SK-N-MC (cell line): ENCODE measurements at regions not wholly inside any gene's neighbourhood (a gene's known extent, or its start where the extent isn't known, plus 50 kb on each side); places are given as distances from the start of the nearest gene placed in this dataset.

Source experiments
- EZH2 ChIP-seq: fragments of 200-600 bp; sonication (generic); IDR thresholded peaks from one replicate; pipeline ENCODE4 v1.6.1; 2017; ENCODE audit warnings: antibody characterized with exemption
- FOXP2 ChIP-seq: optimal IDR thresholded peaks from 2 replicates; pipeline ENCODE3; 2011; ENCODE audit warnings: mild to moderate bottlenecking, moderate library complexity; ENCODE audit not compliant: insufficient read depth; ENCODE audit errors: extremely low read length, control extremely low read depth
- POLR2AphosphoS5 ChIP-seq: IDR thresholded peaks from 2 replicates; pipeline ENCODE4 v1.6.1; 2012; ENCODE audit warnings: mild to moderate bottlenecking, low read depth, low read length, borderline replicate concordance

GRCh38 chr20:6953611-6954010, 186.1 kb downstream of the BMP2 start:
- no peak for TF ChIP-seq EZH2
- TF ChIP-seq POLR2AphosphoS5 = no peak
- no peak for TF ChIP-seq FOXP2
